Adrenal gland (tissue), 5 donors: ENCODE measurements at regions not wholly inside any gene's neighbourhood (a gene's known extent, or its start where the extent isn't known, plus 50 kb on each side); places are given as distances from the start of the nearest gene placed in this dataset.

Source experiments
- POLR2A ChIP-seq, 2 donors: fragments of 450-650 bp; IDR thresholded peaks; one replicate each; pipeline ENCODE4 v1.6.1; 2017; ENCODE audit warnings: antibody characterized with exemption in 2 of 2, mild to moderate bottlenecking in 2 of 2, moderate library complexity in 1 of 2
- TF ChIP-seq, protein P1 (sequence below), 6 experiments: fragments of 450-650 bp in 4 of 6; fragments of 200-600 bp in 2 of 6; sonication (generic) in 1 of 6; IDR thresholded peaks; 1 replicate in 5 of 6; 2 replicates in 1 of 6; pipeline versions ENCODE4 v1.5.1 to v1.8.0; 2016 to 2021; ENCODE audit warnings: antibody characterized with exemption in 6 of 6, mild to moderate bottlenecking in 2 of 6, moderate library complexity in 1 of 6
- donor health status: DM: no; HTN: no; CAD: no.

GRCh38 chr11:27916541-27917100, 191.3 kb downstream of the KIF18A start:
- TF ChIP-seq, protein P1, sequence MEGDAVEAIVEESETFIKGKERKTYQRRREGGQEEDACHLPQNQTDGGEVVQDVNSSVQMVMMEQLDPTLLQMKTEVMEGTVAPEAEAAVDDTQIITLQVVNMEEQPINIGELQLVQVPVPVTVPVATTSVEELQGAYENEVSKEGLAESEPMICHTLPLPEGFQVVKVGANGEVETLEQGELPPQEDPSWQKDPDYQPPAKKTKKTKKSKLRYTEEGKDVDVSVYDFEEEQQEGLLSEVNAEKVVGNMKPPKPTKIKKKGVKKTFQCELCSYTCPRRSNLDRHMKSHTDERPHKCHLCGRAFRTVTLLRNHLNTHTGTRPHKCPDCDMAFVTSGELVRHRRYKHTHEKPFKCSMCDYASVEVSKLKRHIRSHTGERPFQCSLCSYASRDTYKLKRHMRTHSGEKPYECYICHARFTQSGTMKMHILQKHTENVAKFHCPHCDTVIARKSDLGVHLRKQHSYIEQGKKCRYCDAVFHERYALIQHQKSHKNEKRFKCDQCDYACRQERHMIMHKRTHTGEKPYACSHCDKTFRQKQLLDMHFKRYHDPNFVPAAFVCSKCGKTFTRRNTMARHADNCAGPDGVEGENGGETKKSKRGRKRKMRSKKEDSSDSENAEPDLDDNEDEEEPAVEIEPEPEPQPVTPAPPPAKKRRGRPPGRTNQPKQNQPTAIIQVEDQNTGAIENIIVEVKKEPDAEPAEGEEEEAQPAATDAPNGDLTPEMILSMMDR (IDR thresholded peaks at IDR 0.05), result no peak
- no peak for TF ChIP-seq POLR2A (IDR thresholded peaks at IDR 0.05)
